Effector CD4-positive, alpha-beta T cell (primary cell): ENCODE measurements at regions not wholly inside any gene's neighbourhood (a gene's known extent, or its start where the extent isn't known, plus 50 kb on each side); places are given as distances from the start of the nearest gene placed in this dataset.

Experiments used
- DNase-seq: peaks from one replicate; pipeline ENCODE4 v3.0.0-alpha.2; 2020

GRCh38 chr10:4687397-4687796, 138.6 kb upstream of the AKR1E2 start:
- DNase-seq, result no peak

- no peak for DNase-seq
Measured at GRCh38 chr10:4686644-4686996, 139.4 kb upstream of the AKR1E2 start.

GRCh38 chr10:4685904-4686643, 139.9 kb upstream of the AKR1E2 start:
- no peak for DNase-seq

- no peak for DNase-seq
Measured at GRCh38 chr10:4685491-4685890, 140.5 kb upstream of the AKR1E2 start.

DNA sequence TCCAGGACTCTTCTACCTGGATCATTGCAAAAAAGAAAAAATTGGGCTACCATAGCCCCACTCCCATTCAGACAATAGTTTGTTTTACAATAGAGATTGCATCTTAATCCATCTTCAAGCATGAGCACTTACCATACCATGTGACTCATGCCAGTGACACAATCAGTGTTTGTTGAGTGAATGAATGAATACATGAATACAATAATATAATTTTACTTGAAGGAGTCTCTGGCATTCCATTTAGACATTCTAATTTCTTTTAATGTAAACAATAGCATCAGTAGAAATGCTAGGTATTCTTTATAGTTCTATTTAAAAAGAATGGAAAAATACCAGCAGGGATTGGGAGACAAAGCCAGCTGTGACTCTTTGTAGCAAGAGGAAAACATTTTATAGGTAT, 141.6 kb upstream of the AKR1E2 start:
- DNase-seq, result no peak

DNA sequence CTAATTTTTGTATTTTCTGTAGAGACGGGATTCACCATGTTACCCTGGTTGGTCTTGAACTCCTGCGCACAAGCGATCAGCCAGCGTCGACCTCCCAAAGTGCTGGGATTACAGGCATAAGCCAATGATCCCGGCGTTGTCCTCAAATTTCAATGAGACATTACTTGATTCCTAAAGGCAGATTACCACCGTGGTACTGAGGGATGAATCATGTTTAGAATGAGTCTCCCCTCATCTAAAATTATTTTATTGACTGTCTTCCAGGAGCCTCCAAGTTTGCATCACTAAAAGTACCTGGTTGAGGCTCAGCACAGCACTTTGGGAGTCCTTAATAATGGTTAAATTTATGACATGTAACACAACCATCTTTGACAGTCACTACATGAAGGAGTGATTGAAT, 142.2 kb upstream of the AKR1E2 start:
- DNase-seq, result no peak

DNA sequence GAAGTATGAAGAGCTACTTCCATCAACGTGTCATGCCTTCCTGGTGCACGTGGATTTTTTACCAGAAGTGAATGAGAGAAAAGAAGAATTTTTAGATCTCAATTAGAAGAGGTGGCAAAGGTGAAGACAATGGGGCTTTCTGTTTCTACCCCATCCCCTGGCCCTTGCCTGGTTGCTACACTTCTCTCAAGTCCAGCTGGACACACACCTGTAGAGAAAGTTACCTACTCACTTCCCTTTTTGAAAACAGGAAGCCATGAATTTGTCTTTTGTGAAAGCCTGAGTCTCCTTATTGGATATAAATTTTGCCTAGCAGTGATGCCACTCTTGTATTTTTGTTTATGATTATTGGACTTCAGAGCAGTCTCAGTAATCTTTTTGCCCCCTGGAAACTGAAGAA, 142.9 kb upstream of the AKR1E2 start:
- DNase-seq, result no peak

DNA sequence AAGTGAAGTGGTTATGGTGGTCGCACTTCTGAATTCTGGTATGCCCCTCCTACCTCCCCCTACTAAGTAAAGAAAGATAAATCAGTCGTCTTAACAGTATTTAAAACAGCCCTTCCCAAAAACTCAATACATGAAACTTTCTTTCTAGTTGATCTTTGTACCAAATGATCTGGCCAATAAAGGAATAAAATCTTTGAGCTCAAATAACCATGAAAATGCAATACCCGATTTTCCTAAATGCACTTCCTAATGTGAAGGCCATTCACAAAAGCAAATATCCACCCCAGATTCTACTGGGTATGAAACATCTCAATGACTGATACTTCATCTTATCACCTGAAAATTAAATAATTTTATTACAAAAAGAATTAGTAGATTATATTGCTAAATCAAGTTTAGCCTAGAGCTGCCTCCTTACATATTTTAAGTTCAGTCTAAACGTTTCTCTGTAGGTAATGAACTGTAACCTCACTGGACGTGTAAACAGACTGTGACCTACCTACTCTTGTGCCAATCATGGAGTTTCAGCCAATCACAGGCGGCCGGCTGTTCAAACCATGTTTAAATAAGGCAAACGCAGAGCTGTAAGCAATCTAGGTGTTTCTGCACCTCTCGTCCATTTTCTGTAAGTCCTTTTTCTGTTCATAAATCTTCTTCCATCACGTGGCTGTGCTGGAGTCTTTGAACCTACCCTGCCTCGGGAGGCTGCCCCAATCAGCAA, 146.9 kb upstream of the AKR1E2 start:
- DNase-seq, result no peak

- no peak for DNase-seq
Measured at GRCh38 chr10:4678023-4678950, 147.7 kb upstream of the AKR1E2 start.

DNA sequence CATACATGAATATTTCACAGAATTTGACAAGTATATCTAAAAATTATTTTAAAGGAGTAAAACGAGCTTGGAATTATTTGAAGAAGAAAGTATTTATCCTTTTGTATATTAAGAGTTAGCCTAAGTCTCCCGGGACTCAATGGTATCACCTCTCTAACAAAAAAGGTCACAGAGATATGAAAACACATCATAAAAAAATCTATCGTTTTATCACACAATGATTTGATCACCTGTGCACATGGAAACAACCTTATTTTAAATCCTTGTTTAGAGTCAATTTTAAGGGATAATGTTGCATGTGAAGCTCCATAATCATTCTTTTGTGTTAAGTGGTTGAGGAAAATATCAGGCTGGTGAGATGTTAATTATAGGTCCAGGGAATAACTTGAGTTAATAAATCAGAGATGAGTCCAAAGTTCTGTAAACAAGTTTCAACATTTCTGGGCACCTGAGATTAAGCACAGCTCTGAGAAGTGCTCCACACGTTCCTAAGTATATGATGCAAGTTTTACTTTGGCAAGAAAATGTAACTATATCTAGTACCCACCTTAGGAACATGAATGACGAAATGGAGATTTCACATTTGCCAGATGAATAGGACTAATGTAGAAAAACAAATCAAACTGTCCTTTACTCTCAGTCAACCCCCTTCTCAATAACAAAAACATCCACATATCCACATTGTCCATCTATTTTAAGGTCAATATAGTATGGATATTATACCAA, 148.5 kb upstream of the AKR1E2 start:
- no peak for DNase-seq

GRCh38 chr10:4676566-4676965, 149.4 kb upstream of the AKR1E2 start:
- DNase-seq, result no peak

DNA sequence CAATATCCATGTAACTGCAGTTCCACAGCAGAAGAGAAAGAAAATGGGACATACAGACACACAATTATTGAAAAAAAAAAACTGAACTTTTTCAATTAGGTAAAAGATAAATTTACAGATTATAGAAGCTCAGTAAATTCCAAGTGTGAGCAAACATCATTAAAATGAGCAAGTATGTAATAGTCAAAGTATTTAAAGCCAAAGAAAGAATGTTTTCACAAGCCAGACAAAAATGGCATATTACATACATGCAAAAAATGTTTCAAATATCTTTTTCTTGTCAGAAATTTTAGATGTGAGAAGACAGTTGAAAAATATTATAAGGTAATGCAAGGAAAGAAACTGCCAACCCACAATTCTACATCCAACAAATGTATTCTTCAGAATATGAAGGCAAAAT, 150.2 kb upstream of the AKR1E2 start:
- DNase-seq, result no peak

DNA sequence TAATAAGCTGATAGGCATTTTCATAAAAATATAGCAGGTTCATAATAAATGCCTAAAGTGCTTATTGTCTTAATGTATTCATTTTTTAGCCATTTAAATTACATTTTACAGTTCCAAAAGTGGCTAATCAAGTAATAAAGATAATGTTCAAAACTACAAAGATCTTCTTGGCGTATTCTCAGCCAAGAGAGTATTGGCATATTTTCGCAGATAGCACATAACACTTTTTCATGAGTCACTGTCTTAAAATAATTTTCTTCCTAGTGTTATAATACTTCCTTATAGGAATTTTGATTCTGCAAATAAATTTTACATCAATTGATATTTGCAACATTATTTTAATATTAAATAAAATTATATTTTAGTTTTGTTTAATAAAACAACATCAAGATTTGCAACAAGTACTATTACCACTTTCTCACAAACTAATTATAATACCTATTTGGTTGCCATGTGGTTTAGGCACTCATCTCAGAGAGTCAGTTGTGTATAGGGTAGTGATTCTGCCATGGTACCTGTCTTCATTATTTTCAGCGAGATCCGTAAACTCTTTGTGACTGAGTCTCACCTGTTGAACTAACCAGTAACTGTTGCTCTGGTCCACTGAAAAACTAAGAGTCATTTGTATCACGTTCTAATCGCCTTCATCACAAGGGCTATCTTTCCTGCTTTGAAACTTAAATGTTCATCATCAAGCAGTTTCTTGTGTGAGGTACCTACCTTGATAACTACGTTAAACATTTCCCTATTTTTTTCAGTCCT, 152.5 kb upstream of the AKR1E2 start:
- no peak for DNase-seq

DNA sequence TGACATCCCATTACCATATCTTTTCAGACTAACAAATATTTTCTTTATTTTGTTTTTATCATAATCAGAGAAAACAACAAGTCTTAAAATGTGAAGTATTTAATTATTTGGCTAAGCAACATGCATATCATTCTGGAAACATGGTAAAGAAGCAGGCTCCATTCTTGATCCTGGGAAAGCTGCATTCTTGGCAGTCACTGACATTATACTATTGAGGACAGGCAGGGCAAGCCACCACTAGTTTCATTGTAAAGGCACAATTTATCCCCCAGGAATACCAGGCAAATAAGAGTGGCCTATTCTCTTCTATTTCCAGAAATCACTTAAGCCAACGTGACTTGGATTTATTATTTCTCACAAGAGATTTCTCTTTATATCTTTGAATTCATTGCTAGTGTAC, 153.8 kb upstream of the AKR1E2 start:
- DNase-seq, result no peak

DNA sequence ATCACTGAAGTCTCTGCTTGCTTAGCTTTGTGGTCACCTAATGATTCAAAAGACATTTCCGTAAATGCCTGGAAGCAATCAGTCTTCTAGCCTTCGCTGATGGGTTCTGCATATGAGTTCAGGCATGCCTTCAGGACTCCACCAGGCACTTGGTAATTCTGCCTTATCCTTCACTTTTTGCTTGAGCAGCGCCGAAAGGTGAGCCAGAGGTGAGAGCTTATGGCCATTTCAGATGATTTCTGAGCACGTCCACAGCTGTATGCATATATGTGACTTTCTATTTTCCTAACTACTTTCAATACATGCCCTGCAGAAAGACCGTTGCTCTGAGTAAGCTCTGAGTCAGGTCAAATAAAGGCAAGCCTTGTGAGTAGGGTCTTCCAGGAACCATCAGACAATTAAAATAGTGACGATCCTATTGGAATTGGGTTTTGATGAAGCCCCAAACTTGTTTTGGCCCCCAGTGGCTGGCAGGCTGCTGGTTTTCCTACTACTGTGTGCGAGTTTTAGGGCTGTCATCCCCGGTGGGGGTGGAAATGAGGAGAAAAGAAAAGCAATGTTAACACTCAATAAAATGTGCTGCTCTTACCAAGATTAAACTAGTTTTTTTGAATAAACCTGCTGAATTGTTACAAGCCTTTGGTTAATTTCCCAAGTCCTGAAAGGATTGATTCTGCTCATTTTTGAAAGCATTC, 154.4 kb upstream of the AKR1E2 start:
- DNase-seq, result no peak

- no peak for DNase-seq
Measured at GRCh38 chr10:4670737-4671136, 155.3 kb upstream of the AKR1E2 start.

DNA sequence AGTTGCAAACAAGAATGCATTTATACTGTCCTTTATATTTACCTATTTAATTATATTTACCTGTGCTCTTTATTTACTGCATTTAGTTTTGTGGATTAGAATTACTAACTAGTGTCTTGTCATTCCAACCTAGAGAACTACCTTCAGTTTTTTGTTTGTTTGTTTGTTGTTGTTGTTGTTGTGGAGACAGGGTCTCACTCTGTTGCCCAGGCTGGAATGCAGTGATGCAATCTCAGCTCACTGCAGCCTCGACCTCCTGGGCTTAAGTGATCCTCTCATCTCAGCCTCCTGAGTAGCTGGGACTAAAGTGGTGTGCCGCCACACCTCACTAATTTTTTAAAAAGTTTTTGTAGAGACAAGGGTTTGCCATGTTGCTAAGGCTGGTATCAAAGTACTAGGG, 156.4 kb upstream of the AKR1E2 start:
- no peak for DNase-seq

GRCh38 chr10:4663162-4663992, 162.6 kb upstream of the AKR1E2 start:
- no peak for DNase-seq

DNA sequence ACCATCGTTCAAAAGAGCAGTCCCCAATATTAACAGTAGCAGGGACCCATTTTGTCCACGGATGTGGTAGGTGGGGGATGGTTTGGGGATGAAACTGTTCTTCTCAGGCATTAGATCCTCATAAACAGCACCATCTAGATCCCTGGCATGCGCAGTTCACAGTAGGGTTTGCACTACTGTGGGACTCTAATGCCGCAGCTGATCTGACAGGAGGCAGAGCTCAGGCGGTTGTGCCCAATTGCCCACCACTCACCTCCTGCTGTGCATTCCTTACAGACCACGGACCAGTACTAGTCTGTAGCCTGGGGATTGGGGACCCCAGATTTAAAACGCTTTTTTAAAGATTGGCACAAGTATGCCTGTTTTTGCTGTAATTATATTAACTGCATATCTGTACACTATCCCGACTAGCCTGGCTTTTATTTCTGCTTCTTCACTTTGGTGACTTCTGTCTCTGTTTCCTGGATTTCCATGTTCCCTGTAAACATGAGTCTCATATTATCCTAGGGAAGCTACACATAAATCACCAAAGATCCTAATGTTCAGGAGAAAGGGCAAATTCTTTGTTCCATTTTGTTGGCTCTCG, 163.3 kb upstream of the AKR1E2 start:
- no peak for DNase-seq
